ENCODE measurements at regions not wholly inside any gene's neighbourhood (a gene's known extent, or its start where the extent isn't known, plus 50 kb on each side); places are given as distances from the start of the nearest gene placed in this dataset.

DNA sequence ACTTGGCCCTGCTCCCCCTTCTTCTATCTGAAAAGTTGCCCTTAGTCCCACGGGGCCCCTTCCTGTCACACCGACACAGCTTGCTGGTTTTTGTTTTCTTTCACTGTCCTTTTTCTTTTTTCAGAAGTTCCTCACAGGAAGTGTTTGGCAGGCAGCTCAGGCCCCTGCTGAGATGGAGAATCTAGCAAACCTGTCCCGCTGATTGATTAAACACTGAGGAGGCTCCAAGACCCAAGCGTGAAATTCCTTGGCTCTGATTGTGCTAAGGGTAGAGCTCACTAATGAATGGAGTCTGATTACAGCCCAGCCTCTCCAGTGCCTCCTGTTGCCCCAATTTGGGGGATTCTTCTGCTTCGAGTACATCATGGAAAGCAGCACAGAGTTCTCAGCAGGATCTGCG is 365.9 kb upstream of the MEX3C start:
- TF ChIP-seq, protein P1, sequence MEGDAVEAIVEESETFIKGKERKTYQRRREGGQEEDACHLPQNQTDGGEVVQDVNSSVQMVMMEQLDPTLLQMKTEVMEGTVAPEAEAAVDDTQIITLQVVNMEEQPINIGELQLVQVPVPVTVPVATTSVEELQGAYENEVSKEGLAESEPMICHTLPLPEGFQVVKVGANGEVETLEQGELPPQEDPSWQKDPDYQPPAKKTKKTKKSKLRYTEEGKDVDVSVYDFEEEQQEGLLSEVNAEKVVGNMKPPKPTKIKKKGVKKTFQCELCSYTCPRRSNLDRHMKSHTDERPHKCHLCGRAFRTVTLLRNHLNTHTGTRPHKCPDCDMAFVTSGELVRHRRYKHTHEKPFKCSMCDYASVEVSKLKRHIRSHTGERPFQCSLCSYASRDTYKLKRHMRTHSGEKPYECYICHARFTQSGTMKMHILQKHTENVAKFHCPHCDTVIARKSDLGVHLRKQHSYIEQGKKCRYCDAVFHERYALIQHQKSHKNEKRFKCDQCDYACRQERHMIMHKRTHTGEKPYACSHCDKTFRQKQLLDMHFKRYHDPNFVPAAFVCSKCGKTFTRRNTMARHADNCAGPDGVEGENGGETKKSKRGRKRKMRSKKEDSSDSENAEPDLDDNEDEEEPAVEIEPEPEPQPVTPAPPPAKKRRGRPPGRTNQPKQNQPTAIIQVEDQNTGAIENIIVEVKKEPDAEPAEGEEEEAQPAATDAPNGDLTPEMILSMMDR (conservative IDR thresholded peaks at IDR 0.05): no peak
- TF ChIP-seq ZFX (IDR thresholded peaks at IDR 0.05): no peak

All from C4-2B (cell line).